NCI-H748 (cell line): ENCODE measurements at regions not wholly inside any gene's neighbourhood (a gene's known extent, or its start where the extent isn't known, plus 50 kb on each side); places are given as distances from the start of the nearest gene placed in this dataset.

Experiments
- DNase-seq: peaks from one replicate; lab custom pipeline; 2025; ENCODE audit not compliant: unreplicated experiment; lab: John Stamatoyannopoulos, UW

DNA sequence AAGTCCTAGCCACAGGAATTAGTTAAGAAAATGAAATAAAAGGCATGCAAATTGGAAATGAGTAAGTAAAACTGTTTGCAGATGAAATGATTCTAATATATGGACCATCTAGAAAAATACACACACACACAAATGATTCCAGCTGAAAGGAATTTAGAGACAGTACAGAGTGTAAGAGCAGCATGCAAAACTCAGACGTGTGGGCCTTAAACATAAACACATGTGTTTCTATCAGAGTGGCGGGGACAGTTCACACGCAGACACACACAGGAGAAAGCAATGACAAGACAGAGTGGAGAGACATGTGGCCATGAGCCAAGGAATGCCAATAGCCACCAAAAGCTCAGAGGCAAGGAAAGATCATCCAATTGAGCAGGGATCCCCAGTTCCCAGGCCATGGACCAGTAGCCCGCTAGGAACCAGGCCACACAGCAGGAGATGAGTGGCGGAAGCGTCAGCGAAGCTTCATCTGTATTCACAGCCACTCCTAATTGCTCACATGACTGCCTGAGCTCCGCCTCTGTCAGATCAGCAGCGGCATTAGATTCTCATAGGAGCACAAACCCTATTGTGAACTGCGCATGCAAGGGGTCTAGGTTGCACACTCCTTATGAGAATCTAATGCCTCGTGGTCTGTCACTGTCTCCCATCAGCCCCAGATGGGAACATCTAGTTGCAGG lies 155.4 kb downstream of the ARL4C start:
- DNase-seq = no peak

DNA sequence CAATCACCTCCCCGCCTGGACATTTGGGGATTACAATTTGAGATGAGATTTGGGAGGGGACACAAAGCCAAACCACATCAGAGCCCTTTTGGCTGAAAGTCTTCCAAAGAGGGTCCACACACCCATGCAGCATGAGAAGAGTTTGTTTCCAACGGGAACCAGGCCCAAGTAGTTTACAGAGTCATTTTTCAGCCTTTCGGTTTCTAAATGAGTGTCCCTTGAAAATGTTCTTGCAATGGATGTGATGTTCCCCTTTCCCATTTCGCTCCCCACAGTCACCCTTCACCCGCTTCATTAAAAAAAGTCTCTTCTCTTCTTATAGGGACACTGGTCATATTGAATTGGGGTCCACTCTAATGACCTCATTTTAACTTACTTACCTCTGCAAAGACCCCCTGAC lies 157.4 kb downstream of the ARL4C start:
- DNase-seq = no peak

DNA sequence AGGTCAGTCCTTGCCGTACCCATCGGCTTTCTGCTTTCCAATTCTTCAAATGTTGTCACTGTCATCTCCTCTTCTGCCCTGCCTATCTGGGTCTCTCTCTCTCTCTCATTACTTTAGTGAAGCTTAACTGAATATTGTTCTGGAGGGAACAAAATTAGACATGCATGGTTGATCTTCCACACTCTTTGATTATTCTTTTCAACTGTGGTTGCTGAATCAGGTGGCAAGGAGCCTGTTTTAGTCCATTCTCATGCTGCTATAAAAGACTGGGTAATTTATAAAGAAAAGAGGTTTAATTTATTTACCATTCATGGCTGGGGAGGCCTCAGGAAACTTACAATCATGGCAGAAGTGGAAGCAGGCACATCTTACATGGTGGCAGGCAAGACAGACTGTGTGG lies 157.9 kb downstream of the ARL4C start:
- no peak for DNase-seq

DNA sequence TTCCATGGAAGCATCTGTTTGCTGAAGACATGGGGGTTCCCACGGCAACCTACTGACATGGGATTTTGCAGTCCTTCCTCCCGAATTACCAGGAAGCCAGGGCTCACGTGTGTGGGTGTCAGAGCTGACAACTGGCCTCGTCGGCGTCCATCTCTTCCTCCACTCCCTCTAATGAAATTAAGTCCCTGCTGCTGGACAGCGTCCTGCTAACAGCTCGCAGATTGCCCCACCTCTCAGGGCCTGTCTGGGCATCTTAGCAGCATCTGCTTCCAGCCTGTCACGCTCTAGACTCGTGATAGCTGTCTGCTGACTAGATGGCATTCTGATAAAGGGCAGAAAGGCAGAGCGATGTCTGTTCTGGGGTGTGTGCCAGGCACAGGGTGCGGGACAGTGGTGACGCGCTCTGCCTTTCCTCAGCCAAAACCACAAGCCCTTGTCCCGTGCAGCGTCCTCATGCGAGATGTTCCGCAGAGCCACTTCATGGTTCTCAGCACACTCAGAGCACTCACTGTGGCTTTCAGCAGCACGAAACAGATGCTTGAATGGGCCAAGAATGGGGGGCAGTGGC lies 161.1 kb downstream of the ARL4C start:
- DNase-seq = peak; percentile 66

DNA sequence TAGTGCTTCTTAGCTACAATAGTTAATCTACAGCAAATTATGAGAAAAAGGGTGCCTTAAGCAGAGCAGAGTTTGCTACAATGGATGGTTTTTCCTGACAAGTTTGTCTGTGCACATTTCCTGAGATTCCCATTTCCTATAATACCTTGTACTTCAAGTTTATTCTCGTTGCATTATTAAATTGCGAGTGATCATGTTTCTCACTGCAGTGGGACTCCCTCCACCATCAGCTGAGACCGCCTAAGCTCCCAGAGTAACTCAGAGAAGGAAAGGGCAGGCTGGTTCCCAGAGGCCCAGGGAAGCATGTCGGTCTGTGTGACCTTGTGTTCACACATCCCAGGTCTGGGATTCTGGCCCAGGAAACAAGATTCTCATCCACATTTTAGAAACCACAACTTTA lies 162.1 kb downstream of the ARL4C start:
- DNase-seq = no peak

DNA sequence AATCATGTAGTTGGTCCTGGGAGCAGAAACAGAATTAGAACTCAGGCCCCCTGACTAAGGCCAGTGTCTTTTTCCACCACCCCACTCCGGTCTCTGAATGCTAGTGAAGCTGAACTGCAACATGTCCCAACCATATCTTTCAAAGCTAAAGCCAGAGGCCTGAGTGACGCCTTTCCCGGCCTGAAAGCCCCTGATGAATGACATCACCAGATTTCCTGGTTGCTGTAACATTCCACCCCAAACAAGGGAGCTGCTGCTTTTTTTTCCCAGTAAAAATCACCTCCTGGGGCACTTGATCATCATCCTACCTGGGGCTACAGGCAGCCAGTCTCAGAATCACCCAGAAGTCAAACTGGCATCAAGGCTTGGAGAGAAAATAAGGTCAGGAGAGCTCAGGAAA lies 162.7 kb downstream of the ARL4C start:
- DNase-seq = no peak

DNA sequence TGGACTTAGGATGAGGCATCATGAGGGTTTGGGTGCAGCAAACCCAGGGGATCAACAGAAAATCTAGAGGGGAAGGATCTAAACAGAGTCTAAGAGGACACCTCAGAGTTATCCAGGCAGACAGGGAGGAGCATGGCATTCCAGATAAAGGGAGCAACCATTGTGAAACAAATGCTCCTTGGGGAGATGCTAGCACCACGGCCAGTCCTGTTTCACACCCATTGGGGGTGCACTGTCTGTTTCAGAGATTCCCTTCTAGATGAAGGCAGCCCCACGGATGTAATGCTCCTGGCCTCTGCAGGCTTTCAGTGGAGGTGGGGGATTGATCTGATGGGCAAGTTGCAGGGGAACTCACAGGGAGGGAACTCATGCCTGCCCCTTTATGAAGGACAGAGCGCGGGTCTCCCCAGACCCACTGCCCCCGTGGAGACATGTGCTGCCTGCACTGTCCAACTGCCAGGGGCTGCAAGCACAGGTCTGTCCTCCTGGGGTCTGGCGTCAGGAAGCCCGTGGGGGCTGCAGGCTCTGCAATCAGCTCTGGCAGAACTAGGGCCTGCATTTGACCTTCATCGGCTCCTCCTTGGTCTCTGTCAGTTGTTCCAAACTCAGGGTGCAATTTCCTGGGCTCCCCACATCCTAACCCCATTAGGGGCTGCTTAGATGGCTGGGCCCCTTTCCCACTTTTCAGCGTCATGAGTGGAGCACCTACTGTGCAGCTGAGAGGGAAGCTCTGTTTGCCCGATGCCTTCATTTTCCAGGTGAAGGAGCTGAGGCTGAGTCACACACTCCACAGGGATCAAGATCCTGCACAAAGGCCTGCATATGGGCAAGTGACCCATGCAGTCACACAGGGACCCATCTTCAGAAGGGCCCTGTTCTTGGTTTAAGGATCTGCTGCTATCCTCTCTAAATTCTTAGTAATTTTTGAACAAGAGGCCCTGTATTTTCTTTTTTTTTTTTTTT lies 163.4 kb downstream of the ARL4C start:
- DNase-seq = no peak

DNA sequence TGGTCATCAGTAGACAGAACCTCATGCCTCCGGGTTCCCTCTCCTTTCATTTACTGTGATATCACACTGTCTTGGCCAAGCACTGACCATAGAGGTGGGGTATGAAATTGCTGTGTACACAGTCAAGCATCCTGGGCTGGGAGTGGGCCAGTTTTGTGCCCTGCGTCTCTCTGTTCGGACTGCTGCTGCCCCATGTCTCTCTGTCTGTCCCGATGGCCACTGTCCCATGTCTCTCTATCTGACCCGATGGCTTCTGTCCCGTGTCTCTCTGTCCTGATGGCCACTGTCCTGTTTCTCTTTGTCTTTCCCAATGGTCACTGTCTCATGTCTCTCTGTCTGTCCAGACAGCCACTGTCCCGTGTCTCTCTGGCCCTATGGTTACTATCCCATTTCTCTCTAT lies 164.9 kb downstream of the ARL4C start:
- no peak for DNase-seq

DNA sequence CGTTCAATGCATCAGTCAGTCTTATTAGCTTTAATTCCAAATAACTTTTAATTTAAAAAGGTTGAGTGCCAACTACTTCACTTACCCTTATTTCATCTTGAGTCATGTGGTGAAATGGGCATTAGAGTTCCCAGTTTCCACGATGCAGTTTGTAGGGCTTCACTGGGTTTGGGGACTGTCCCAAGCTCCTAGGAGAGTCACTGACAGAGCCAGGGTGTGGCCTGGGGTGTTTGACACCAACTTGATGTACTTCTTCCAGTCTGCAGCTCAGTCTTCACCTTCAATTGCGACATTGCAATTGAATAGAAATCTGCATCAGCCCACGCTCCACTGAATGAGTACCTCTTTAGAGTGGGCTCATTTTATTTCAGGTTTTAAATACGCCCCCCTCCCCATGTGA lies 165.3 kb downstream of the ARL4C start:
- DNase-seq = no peak

DNA sequence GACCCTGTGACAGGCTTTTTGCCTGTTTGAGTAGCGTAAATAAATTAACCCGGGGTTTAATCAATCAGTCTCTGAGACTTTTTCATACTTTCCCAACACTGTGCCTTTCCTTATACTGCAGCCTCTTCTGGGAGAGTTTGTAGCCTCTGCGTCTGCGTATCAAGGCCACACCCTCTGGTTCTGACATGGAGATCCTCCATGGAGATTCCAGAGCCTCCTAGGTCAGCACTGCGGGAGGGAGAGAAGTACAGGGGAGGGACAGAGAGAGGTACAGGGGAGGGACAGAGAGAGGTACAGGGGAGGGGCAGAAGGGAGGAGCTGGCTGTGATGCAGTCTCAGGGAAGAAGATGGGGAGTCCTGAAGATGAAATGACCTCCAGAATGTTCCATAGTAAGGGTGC lies 166.0 kb downstream of the ARL4C start:
- no peak for DNase-seq

DNA sequence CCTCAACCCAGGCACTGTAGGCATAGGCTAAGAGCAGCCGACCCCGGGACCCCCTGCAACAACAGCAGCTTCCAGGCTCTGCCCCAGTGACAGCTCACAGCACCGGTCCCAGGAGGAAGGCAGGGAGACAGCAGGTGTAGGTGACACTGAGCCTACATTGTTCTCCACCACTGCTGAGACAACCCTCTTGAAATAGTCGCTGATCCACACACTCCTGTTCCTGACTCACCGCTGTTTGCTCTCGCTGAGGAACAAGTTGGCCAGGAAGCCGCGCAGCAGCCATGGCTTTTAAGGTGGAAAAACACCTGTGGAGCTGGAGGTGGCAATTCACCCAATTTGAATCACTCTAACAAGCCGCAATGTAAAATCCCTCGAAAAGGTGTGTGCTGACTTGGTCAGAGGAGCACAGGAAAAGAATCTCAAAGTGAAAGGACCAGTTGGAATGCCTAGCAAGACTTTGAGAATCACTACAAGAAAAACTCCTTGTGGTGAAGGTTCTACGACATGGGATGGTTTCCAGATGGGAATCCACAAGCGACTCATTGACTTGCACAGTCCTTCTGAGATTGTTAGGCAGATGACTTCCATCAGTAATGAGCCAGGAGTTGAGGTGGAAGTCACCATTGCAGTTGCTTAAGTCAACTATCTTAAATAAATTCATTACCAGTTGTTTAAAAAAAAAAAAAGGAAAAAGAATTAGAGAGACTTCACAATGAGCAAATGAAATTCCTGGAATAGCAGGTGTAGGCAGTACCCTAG lies 167.5 kb downstream of the ARL4C start:
- DNase-seq = no peak

DNA sequence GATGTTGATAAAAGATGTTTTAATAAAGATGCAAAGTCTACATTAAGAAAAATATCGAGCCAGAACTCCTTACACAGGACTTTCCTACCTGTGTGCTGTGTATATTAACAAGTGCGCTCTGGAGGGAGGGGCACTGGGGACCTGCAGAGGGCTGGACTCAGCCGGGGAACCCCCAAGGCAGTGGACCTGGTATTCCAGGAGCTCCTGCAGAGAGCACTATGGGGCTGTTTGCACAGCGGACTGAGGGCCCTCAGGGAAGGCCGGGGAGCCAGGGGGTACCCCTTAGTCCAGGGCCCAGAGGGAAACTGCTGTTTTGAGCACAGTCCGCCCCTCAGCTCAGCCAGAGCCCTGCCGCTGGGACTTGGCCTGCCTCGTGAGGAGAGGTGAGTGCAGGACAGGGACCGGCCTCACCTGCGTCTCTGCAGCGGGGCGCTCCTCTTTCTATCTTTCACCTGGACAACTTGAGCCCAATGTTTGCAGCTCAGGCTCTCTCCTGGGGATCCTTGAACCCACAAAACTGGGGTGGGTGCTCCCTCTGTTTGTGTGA lies 168.4 kb downstream of the ARL4C start:
- no peak for DNase-seq

DNA sequence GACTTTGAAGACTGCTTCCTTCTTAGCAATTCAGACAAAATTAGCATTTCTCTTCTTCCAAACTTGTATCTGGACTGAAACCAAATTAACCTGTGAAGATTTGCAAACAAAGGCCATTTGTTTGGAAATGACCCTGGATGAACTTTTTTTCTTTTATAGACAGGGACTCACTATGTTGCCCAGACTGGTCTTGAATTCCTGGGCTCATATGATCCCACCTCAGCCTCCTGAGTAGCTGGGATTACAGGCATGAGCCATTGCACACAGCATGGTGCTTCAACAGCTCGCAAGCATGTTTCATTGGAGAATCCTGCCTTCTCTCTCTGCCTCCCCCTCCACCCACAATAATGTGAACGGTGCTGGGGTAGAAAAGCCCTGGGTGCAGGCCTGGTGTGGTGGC lies 170.2 kb downstream of the ARL4C start:
- DNase-seq = no peak

DNA sequence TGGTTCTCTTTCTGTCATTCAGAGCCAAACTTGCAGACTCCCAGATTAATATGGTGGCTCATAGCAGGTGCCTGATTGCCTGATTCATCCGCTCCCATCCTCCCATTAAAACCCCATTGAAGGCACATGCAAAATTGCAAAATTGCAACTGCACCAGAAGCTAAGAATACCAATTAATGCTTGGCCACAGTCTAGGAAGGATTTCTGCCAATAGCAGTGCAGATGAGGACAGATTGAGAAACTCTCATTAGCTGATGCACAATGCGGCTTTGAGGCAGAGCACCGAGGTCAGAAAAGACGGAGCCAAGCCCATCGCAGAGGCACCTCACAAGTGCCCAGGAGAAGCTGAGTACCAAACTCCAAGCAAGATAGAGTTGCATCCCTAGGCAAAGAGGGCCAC lies 172.8 kb downstream of the ARL4C start:
- DNase-seq = no peak

DNA sequence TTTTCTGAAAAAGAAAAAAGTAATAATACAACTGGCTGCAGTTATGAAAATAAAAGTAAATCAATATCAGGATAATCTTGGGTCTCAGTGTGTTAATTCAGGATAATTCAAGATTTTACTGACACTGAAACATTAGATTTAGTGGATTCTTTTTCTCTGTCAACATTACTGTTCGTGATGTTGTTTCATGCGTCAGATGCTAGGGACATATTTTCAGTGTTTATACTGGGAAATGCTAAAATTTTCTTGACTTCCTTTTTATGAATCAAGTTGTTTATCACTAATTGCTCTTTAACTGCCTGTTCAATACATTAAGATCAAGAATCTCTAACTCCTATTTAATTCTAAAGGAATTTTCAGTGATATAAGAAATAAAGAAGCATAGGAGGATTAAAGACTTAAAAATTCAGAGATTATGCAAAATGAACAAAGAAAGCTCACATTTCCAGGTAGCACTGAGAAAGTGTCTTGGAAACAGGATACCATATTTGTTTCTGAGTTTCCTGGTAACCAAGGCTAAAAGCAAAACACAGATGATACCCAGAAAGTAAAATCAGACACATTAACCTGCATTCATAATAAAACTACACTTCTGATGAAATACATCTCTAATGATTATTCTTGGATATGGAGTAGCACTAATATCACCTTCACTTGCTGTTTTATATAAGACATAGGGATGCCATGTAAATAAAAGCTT lies 174.0 kb downstream of the ARL4C start:
- no peak for DNase-seq

DNA sequence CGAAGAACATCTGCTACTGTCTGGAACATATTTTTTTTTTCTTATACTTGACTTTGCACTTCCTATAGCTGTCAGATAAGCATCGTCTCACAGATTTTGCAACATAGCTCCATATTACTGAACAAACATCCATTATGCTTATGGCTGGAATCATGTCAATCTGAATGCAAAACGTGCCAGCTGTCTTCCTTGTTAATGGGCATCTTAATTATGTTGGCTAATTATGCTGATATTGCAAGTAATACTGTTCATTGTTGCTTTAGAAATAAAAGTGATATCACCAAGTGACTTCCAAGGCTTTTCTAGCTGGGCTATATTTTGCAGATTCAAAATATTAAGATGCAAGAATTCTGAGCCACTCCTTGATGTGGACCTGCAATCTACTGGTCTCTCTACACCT lies 176.8 kb downstream of the ARL4C start:
- DNase-seq = no peak

DNA sequence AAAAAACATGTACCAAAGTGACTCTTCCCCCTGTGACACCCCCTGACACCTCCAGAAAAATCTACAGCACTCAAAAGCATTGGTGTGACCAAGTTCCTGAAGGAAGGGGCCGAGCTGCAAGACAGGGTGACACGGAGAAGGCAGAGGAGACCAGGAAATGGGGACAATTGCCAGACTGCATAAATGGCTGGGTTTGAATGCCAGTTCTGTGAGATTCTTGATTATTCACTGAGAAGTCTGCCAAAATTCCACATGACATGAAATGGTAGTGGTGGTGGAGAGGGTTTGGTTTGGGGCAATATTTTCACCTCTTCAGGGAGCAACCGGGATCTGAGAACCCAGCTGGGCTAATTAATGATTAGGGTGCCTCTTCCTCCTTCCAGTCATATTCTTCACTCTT lies 178.5 kb downstream of the ARL4C start:
- DNase-seq = no peak

DNA sequence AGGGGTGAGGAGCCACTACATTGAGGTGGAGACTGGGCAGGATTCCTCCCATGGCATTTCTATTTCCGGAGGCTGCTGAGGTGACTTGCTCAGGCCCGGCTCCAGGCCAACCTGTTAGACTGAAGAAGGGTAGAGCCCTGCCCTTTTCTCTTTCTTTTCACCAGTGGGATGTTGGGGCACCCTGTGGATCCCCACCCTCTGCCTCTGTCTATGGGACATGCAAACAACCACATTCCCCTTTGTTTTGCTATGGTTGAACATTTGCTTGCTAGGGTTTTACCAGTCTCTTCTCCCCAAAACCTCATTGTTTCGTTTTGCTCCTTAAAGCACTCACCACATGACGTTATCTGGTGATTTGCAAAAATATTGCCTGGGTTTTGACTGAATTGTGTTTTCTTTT lies 183.3 kb downstream of the ARL4C start:
- no peak for DNase-seq

DNA sequence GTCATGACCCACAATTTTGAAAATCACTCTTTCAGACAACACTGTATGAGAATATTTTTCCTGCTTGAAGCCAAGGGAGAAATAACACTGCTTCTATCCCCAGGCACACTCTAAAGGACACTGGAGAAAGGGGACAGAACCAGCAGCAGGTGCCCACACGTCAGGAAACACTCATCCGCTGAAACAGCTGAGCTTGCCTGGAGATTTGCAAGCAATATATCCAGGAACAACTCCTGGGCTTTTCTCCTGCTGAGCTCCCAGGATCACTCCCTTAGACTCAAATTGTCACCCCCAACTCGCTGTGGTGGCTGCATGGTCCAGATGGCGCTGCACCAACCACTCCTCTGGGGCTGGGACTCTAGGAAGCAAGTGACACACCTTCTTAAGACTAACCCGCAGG lies 186.7 kb downstream of the ARL4C start:
- DNase-seq = no peak

DNA sequence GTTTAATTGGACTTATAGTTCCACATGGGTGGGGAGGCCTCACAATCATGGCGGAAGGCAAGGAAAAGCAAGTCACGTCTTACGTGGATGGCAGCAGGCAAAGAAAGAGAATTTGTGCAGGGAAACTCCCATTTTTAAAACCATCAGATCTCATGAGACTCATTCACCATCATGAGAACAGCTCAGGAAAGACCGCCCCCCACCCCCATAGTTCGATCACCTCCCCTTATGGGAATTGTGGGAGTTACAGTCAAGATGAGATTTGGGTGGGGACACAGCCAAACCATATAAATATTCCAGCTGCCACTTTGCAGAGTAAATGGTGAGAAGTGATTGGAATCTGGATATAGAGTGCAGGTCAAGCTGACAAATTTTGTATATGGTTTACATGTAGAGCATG lies 187.4 kb downstream of the ARL4C start:
- DNase-seq = no peak

DNA sequence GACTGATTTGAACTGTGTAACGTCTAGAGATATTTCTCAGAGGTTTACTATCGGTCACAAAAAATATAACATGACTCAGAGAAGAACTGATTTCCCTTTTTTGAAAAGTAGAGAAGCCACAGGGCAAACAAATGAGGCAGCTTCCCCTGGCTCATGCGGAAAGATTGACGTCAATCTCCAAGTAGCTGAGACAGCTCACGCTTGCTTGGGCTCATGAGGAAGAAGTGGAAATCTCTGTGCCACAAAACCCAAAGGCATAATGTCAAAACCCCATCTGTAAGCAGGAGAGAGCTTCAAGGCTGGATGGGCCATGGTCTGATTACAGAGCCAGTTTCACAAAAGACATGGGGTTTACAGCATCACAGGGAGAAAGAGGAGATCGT lies 188.1 kb downstream of the ARL4C start:
- DNase-seq = no peak
